ENCODE measurements at regions not wholly inside any gene's neighbourhood (a gene's known extent, or its start where the extent isn't known, plus 50 kb on each side); places are given as distances from the start of the nearest gene placed in this dataset.

DNA sequence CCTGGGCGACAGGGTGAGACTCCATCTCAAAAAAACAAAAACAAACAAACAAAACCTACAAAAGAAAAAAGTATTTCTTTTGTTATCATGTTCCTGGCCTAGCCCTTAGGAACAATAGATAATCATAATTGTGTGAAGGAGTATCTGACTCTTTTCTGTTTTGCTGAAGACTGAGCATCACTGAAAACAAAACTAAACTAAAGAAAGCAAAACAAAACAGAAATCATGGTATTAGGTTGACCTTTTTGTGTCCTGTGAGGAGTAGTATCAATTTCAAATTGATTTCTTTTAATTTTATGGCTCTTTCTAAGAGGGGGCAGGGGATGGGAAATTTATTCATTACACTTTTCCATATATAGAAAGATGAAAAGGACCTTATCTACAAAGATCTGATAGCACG is 246.0 kb downstream of the YTHDC2 start:
- TF ChIP-seq POLR2A (IDR thresholded peaks at IDR 0.05; ENCODE audit: low read length), result no peak
- no peak for TF ChIP-seq GATA1 (IDR thresholded peaks at IDR 0.05; ENCODE audit: low read depth, low read length)

Measured in erythroblast (primary cell).